GM06990 (cell line): ENCODE measurements at regions not wholly inside any gene's neighbourhood (a gene's known extent, or its start where the extent isn't known, plus 50 kb on each side); places are given as distances from the start of the nearest gene placed in this dataset.

Source experiments
- DNase-seq: peaks from one replicate; pipeline ENCODE4 v3.0.0-alpha.2; 2011; ENCODE audit not compliant: insufficient read length; ENCODE audit errors: extremely low read depth
- H3K27me3 ChIP-seq: replicated peaks from 2 replicates; pipeline ENCODE4 v1.6.0; 2011; ENCODE audit warnings: low read length; ENCODE audit not compliant: control insufficient read depth, insufficient read depth
- H3K36me3 ChIP-seq: 2 replicates; pipeline ENCODE4 v1.5.1; 2011; ENCODE audit warnings: low read length; ENCODE audit not compliant: control insufficient read depth, insufficient read depth
- H3K4me3 ChIP-seq: replicated peaks from 2 replicates; pipeline ENCODE4 v1.5.1; 2011; ENCODE audit warnings: low read depth, mild to moderate bottlenecking, control low read depth, low read length
- TF ChIP-seq, protein P1 (sequence below): IDR thresholded peaks from 2 replicates; pipeline ENCODE4 v1.5.1; 2011; ENCODE audit warnings: low read length, control low read depth, mild to moderate bottlenecking, inconsistent platforms; ENCODE audit not compliant: insufficient read depth, poor library complexity, severe bottlenecking

DNA sequence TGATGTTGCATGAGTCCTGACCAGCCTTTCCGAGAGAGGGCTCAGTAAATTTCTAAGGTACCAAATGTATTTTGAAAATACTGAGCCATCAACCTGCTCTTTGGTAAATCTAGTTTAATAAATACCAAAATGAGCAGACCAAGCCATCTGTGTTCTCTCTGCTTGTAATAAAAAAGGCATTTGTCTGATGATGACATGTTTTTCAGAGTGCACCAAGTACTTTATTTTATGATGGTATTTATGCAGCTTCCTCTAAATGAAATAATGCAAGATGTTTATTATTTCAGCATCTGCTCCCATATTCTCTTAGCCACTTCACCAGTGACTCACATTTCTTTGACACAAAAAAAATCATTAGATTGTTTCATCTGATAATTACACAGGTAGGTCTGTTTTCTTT, 700.5 kb downstream of the TRIML1 start:
- TF ChIP-seq, protein P1, sequence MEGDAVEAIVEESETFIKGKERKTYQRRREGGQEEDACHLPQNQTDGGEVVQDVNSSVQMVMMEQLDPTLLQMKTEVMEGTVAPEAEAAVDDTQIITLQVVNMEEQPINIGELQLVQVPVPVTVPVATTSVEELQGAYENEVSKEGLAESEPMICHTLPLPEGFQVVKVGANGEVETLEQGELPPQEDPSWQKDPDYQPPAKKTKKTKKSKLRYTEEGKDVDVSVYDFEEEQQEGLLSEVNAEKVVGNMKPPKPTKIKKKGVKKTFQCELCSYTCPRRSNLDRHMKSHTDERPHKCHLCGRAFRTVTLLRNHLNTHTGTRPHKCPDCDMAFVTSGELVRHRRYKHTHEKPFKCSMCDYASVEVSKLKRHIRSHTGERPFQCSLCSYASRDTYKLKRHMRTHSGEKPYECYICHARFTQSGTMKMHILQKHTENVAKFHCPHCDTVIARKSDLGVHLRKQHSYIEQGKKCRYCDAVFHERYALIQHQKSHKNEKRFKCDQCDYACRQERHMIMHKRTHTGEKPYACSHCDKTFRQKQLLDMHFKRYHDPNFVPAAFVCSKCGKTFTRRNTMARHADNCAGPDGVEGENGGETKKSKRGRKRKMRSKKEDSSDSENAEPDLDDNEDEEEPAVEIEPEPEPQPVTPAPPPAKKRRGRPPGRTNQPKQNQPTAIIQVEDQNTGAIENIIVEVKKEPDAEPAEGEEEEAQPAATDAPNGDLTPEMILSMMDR, result no peak
- no peak for DNase-seq
- H3K36me3 ChIP-seq, result no peaks in the 10 kb centered on the region
- H3K27me3 ChIP-seq, result no peaks in the 10 kb centered on the region
- H3K4me3 ChIP-seq, result no peak overlapping the region

DNA sequence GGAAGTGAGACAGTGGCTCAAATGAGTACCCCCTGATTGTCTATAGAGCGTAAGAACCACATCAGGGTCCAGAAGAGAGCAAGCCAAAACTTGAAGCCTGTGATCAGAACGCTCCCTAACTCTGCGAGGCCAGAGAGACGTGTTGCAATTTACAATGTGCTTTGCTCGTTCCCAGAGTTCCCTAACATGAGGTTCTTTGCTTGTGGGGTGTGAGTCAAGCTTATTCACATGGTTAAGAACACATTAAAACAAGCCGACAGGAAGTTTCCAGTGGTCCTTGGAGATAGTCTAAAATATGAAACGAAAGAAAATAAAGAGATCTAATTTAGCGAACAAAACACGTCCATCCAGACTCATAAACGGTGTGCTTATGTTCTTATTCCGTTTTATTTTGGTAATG, 702.3 kb downstream of the TRIML1 start:
- TF ChIP-seq, protein P1, result no peak
- no peak for DNase-seq
- Histone ChIP-seq H3K27me3 (no peaks in the 10 kb centered on the region), H3K4me3 (no peak overlapping the region), H3K36me3 (no peaks in the 10 kb centered on the region)

DNA sequence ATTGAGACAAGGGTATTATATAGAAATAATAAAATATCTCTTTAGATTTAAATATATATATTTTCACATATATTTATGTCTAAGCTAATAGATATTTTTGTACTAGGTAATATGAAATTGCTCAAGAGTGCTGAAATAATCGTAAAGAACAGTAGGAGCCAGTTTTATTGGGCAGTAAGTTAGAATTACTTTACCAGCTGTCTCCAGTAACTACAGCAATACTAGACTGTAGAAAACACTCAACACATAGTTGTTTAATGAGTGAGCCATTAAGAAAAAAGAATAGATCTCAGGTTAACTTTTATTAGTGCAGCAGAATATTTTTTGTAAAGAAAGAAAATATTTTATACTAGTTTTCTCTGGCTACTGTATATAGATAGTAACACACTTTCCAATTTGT, 715.2 kb downstream of the TRIML1 start:
- Histone ChIP-seq H3K4me3 (no peak overlapping the region), H3K36me3 (no peaks in the 10 kb centered on the region), H3K27me3 (no peaks in the 10 kb centered on the region)
- TF ChIP-seq, protein P1, result no peak
- DNase-seq, result no peak

DNA sequence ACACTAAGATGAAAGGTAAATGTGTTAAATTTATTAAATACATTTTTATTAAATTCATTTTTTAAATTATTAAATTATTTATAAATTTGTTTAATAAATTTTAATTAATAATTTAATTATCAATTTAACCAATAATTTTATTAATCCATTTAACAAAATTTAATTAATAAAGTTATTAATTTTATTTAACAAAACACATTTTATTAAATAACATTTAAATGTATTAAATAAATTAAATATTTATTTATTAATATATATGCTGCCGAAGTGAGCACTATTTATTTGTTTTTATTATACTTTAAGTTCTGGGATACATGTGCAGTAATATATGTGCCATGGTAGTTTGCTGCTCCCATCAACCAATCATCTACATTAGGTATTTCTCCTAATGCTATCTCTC, 719.5 kb downstream of the TRIML1 start:
- no peak for DNase-seq
- TF ChIP-seq, protein P1, result no peak
- H3K4me3 ChIP-seq, result no peak overlapping the region
- H3K36me3 ChIP-seq, result no peaks in the 10 kb centered on the region
- no peaks in the 10 kb centered on the region for H3K27me3 ChIP-seq

DNA sequence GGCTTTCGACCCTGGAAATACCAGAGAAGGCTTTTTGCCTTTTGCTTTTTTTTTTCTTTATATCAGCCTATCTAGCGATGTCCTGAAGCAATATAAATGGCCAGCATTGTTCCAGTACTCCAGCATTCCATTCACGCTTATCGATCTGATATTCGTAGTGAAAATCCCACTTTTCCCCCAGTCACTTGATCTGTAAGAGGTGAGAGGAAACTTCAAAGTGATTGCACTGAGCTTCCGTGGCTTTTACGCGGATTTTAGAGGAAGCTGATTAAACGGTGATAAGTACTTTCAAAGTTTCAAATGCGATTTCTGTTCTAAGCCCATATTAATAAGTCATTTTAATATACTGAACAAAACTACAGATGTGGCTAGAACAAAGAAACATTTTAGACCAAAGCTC, 725.5 kb downstream of the TRIML1 start:
- no peak for DNase-seq
- Histone ChIP-seq H3K4me3 (no peak overlapping the region), H3K36me3 (no peaks in the 10 kb centered on the region), H3K27me3 (no peaks in the 10 kb centered on the region)
- TF ChIP-seq, protein P1, result no peak

DNA sequence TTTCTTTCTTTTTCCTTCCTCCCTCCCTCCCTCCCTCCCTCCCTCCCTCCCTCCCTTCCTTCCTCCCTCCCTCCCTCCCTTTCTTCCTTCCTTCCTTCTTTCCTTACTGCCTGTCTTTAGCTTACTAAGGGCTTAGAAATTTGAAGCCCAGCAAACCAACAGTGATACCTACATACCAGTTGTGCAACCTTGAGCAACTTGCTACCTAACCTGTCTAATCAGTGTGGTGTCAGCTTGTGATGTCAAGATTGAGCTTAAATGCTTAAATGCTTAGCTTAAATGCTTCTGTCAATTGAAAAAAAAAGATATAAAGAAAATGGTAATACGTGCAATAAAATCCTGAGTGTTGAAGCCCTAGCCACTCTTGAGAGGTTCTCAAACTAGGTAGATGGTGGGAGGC, 728.6 kb downstream of the TRIML1 start:
- TF ChIP-seq, protein P1, result no peak

More for the DNA sequence above, 728.6 kb downstream of the TRIML1 start:
- no peaks in the 10 kb centered on the region for H3K27me3 ChIP-seq
- no peak for DNase-seq
- H3K36me3 ChIP-seq, result no peaks in the 10 kb centered on the region
- no peak overlapping the region for H3K4me3 ChIP-seq
